ENCODE measurements at regions not wholly inside any gene's neighbourhood (a gene's known extent, or its start where the extent isn't known, plus 50 kb on each side); places are given as distances from the start of the nearest gene placed in this dataset.
"Not testable (repeated sequence)": the region's sequence is repeated elsewhere in the genome, so short reads cannot be mapped to it uniquely, and the experiment has no call there.

- no peaks in the 10 kb centered on the region for H3K27me3 ChIP-seq (ENCODE audit: low read depth, low read length)
- no peak overlapping the region for H3K4me2 ChIP-seq (ENCODE audit: low read length)
- H3K9me3 ChIP-seq (ENCODE audit: insufficient read depth, low read length): no peaks in the 10 kb centered on the region
- no peak overlapping the region for H3K4me3 ChIP-seq (ENCODE audit: low read length)
- no peak for TF ChIP-seq EZH2phosphoT487 (IDR thresholded peaks at IDR 0.05; ENCODE audit: low read depth)
- TF ChIP-seq CTCF (IDR thresholded peaks at IDR 0.05; ENCODE audit: low read depth, low read length): no peak
- no peaks in the 10 kb centered on the region for H3K4me1 ChIP-seq (ENCODE audit: low read length)
- no peaks in the 10 kb centered on the region for H4K20me1 ChIP-seq (ENCODE audit: insufficient read depth, low read length)
- no peak overlapping the region for H3K9ac ChIP-seq (ENCODE audit: low read length)
- H3K36me3 ChIP-seq (replicated peaks; ENCODE audit: low read depth, low read length): no peaks in the 10 kb centered on the region
- H3K79me2 ChIP-seq (ENCODE audit: low read length): no peaks in the 10 kb centered on the region
- no peak overlapping the region for H2AFZ ChIP-seq (ENCODE audit: low read depth, low read length)
- H3K27ac ChIP-seq (ENCODE audit: low read length): no peak overlapping the region
Observed at GRCh38 chr15:26061248-26061647, 198.1 kb upstream of the ATP10A start.

GRCh38 chr15:26056766-26057165, 193.6 kb upstream of the ATP10A start:
- H3K27me3 ChIP-seq (ENCODE audit: low read depth, low read length); H3K9ac ChIP-seq (ENCODE audit: low read length); H3K27ac ChIP-seq (ENCODE audit: low read length): not testable (repeated sequence)

GRCh38 chr15:26051761-26052675, 188.9 kb upstream of the ATP10A start:
- Histone ChIP-seq H3K27me3 (ENCODE audit: low read depth, low read length) (no peaks in the 10 kb centered on the region), H3K4me3 (ENCODE audit: low read length) (no peak overlapping the region), H3K4me1 (ENCODE audit: low read length) (no peaks in the 10 kb centered on the region), H3K9ac (ENCODE audit: low read length) (no peak overlapping the region), H3K9me3 (ENCODE audit: insufficient read depth, low read length) (no peaks in the 10 kb centered on the region), H3K79me2 (ENCODE audit: low read length) (no peaks in the 10 kb centered on the region), H3K27ac (ENCODE audit: low read length) (no peak overlapping the region), H4K20me1 (ENCODE audit: insufficient read depth, low read length) (no peaks in the 10 kb centered on the region), H3K36me3 (replicated peaks; ENCODE audit: low read depth, low read length) (no peaks in the 10 kb centered on the region), H2AFZ (ENCODE audit: low read depth, low read length) (no peak overlapping the region), H3K4me2 (ENCODE audit: low read length) (no peak overlapping the region)
- TF ChIP-seq CTCF (IDR thresholded peaks at IDR 0.05; ENCODE audit: low read depth, low read length) (no peak), EZH2phosphoT487 (IDR thresholded peaks at IDR 0.05; ENCODE audit: low read depth) (no peak)

More at GRCh38 chr15:26056766-26057165, 193.6 kb upstream of the ATP10A start:
- H3K4me1 ChIP-seq (ENCODE audit: low read length); H3K36me3 ChIP-seq (replicated peaks; ENCODE audit: low read depth, low read length); H3K9me3 ChIP-seq (ENCODE audit: insufficient read depth, low read length); H3K4me2 ChIP-seq (ENCODE audit: low read length); H2AFZ ChIP-seq (ENCODE audit: low read depth, low read length); H3K79me2 ChIP-seq (ENCODE audit: low read length); H3K4me3 ChIP-seq (ENCODE audit: low read length); H4K20me1 ChIP-seq (ENCODE audit: insufficient read depth, low read length): not testable (repeated sequence)

GRCh38 chr15:26050984-26051383, 187.9 kb upstream of the ATP10A start:
- H3K4me3 ChIP-seq (ENCODE audit: low read length): no peak overlapping the region
- no peaks in the 10 kb centered on the region for H3K9me3 ChIP-seq (ENCODE audit: insufficient read depth, low read length)
- H2AFZ ChIP-seq (ENCODE audit: low read depth, low read length): no peak overlapping the region
- H3K27me3 ChIP-seq (ENCODE audit: low read depth, low read length): no peaks in the 10 kb centered on the region
- no peak overlapping the region for H3K9ac ChIP-seq (ENCODE audit: low read length)
- no peaks in the 10 kb centered on the region for H3K4me1 ChIP-seq (ENCODE audit: low read length)
- H3K27ac ChIP-seq (ENCODE audit: low read length): no peak overlapping the region
- no peaks in the 10 kb centered on the region for H3K36me3 ChIP-seq (replicated peaks; ENCODE audit: low read depth, low read length)
- H4K20me1 ChIP-seq (ENCODE audit: insufficient read depth, low read length): no peaks in the 10 kb centered on the region
- no peaks in the 10 kb centered on the region for H3K79me2 ChIP-seq (ENCODE audit: low read length)
- H3K4me2 ChIP-seq (ENCODE audit: low read length): no peak overlapping the region
- TF ChIP-seq CTCF (IDR thresholded peaks at IDR 0.05; ENCODE audit: low read depth, low read length) (no peak), EZH2phosphoT487 (IDR thresholded peaks at IDR 0.05; ENCODE audit: low read depth) (no peak)

Data from OCI-LY3 (cell line).